Right lobe of liver (tissue), 4 donors: ENCODE measurements at regions not wholly inside any gene's neighbourhood (a gene's known extent, or its start where the extent isn't known, plus 50 kb on each side); places are given as distances from the start of the nearest gene placed in this dataset.

Source experiments
- POLR2A ChIP-seq: fragments of 450-650 bp; IDR thresholded peaks from one replicate; pipeline ENCODE4 v1.6.1; 2017; ENCODE audit warnings: antibody characterized with exemption, mild to moderate bottlenecking
- TF ChIP-seq, protein P1 (sequence below), 4 donors: fragments of 200-600 bp in 3 of 4; fragments of 450-650 bp in 1 of 4; IDR thresholded peaks; one replicate each; pipeline versions ENCODE4 v1.5.1 to v1.8.0; 2016 to 2022; ENCODE audit warnings: antibody characterized with exemption in 4 of 4, mild to moderate bottlenecking in 2 of 4
- donor health status: DM: no; HTN: no; CAD: no.
- donor health status: DM: no; HTN: no; CAD: no.
- donor health status: DM: no; HTN: yes; CAD: no.

DNA sequence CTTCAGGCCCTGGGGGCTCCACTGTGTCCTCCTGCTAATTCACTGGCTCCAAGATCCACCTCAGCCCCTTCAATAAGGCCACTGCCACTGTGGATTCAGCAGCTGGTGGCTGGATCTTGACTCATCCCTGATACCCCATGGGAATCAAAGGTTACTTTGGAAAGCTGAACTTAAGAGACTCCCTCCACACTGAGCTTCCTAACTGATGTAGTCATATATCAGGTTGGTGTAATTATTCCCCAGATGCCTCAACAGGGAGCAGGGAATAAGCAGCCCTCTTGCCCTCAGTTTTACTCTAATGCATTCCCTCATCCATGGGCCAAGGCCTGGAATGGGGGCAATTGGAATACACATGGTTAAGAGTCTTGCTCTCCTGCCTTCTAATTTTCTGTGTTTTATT, 164.6 kb downstream of the FASLG start:
- TF ChIP-seq, protein P1, sequence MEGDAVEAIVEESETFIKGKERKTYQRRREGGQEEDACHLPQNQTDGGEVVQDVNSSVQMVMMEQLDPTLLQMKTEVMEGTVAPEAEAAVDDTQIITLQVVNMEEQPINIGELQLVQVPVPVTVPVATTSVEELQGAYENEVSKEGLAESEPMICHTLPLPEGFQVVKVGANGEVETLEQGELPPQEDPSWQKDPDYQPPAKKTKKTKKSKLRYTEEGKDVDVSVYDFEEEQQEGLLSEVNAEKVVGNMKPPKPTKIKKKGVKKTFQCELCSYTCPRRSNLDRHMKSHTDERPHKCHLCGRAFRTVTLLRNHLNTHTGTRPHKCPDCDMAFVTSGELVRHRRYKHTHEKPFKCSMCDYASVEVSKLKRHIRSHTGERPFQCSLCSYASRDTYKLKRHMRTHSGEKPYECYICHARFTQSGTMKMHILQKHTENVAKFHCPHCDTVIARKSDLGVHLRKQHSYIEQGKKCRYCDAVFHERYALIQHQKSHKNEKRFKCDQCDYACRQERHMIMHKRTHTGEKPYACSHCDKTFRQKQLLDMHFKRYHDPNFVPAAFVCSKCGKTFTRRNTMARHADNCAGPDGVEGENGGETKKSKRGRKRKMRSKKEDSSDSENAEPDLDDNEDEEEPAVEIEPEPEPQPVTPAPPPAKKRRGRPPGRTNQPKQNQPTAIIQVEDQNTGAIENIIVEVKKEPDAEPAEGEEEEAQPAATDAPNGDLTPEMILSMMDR (IDR thresholded peaks at IDR 0.05) = no peak
- no peak for TF ChIP-seq POLR2A
